ENCODE measurements at regions not wholly inside any gene's neighbourhood (a gene's known extent, or its start where the extent isn't known, plus 50 kb on each side); places are given as distances from the start of the nearest gene placed in this dataset.
"Not testable (repeated sequence)": the region's sequence is repeated elsewhere in the genome, so short reads cannot be mapped to it uniquely, and the experiment has no call there.

- DNase-seq (ENCODE audit: low read depth): no peak
Observed at GRCh38 chr7:85424298-85424697, 237.4 kb upstream of the SEMA3D start.

GRCh38 chr7:85423209-85423895, 236.5 kb upstream of the SEMA3D start:
- no peak for DNase-seq (ENCODE audit: low read depth)

- DNase-seq (ENCODE audit: low read depth): no peak
Observed at GRCh38 chr7:85415743-85416142, 228.9 kb upstream of the SEMA3D start.

GRCh38 chr7:85413718-85414117, 226.9 kb upstream of the SEMA3D start:
- no peak for DNase-seq (ENCODE audit: low read depth)

GRCh38 chr7:85412912-85413311, 226.1 kb upstream of the SEMA3D start:
- no peak for DNase-seq (ENCODE audit: low read depth)

DNA sequence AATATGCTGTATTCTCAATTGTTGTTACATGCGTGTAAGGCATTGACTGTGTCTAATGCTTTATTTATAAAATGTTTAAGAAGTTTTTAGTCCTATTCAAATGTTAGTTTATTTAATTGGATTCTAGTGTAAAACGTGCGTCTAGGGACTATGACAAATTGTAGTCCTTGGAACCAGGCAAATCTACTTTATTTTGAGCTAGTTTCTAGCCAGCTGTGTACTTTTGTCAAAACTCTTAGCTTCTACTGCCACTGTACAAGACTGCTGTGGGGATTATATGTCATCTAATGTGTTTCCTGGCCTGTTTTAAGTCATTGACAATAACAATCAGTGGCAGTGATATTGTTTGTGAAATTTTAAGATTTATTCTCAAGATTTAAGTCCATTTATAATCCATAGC, 220.5 kb upstream of the SEMA3D start:
- DNase-seq (ENCODE audit: low read depth): no peak

- DNase-seq (ENCODE audit: low read depth): no peak
Observed at GRCh38 chr7:85405016-85405902, 218.4 kb upstream of the SEMA3D start.

GRCh38 chr7:85396676-85397075, 209.8 kb upstream of the SEMA3D start:
- DNase-seq (ENCODE audit: low read depth): no peak

DNA sequence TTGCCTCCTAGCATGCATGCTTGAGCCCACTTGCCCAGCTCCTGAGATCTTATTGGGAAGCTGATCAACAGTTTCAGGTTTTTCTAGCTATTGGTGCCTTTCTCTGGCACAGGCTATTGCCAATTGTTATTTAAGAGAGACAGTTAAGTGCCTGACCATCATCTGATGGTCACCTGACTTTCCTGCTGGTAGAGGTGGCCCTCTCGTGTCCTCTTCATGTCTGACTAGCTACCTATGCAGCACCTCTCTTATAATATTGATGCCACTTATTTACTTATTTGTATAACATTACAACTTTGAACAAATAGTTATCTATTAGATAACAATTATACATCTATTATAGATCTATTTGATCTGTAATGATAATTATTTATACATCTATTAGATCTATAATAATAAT, 205.9 kb upstream of the SEMA3D start:
- DNase-seq (ENCODE audit: low read depth): no peak

GRCh38 chr7:85392326-85392725, 205.5 kb upstream of the SEMA3D start:
- DNase-seq (ENCODE audit: low read depth): no peak

- DNase-seq (ENCODE audit: low read depth): no peak
Observed at GRCh38 chr7:85386460-85386859, 199.6 kb upstream of the SEMA3D start.

- no peak for DNase-seq (ENCODE audit: low read depth)
Observed at GRCh38 chr7:85384392-85384791, 197.5 kb upstream of the SEMA3D start.

GRCh38 chr7:85381212-85381611, 194.4 kb upstream of the SEMA3D start:
- DNase-seq (ENCODE audit: low read depth): no peak

GRCh38 chr7:85376589-85376988, 189.7 kb upstream of the SEMA3D start:
- DNase-seq (ENCODE audit: low read depth): no peak

DNA sequence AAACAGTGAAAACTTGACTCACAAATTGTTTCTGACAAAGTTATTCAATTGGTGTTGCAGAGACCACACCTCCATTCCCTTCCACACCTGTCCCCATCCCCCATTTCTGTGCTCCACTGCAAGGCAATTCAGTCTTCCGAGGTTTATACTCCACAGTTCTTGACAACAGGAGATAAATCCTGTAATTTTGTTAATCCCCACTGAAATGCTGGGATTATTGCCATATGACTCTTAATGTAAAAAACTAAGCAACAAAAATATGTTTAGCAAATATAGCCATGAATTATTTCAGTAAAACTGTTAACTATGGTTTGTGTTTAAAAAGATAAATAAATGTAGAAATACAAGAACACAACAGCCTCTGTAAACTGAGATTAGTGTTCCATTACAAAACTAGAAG, 170.1 kb upstream of the SEMA3D start:
- no peak for DNase-seq (ENCODE audit: low read depth)

DNA sequence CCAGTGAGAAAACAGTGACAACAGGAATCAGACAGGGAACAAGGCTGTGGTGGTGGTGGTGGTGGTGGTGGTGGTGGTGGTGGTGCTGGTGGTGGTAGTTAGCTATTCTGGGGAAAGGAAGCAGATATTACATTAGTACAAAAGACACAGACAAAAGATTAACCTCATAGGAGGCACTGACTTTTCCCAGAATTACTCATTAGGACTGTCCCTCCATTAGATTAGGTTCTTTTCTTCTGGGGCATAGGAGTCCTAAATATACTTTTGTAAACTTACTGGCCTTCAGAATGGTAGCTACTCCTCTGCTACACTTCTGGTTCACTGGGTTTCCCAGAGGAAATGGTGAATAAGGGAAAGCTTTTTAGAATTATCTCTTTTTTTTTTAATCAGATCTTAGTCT, 156.6 kb upstream of the SEMA3D start:
- DNase-seq (ENCODE audit: low read depth): no peak

GRCh38 chr7:85342781-85343180, 155.9 kb upstream of the SEMA3D start:
- DNase-seq (ENCODE audit: low read depth): no peak

DNA sequence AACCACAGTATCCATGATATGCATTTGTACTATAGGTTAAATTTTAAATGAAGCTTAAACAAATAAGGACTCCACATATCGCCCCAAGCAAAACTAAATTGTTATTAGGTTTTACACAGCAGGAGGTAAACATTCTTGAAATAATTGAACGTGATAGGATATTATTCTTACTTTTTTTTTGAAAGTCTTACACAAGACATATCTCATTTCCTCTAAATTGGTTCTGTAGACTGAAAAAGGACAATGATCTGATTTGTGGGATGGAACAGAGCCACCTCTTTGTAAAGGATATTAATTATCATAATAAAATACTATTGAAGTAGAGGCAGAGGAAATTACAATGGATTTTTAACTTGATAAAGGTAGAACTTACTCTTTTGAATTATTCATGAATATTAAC, 155.1 kb upstream of the SEMA3D start:
- no peak for DNase-seq (ENCODE audit: low read depth)

- no peak for DNase-seq (ENCODE audit: low read depth)
Observed at GRCh38 chr7:85341121-85341520, 154.3 kb upstream of the SEMA3D start.

DNA sequence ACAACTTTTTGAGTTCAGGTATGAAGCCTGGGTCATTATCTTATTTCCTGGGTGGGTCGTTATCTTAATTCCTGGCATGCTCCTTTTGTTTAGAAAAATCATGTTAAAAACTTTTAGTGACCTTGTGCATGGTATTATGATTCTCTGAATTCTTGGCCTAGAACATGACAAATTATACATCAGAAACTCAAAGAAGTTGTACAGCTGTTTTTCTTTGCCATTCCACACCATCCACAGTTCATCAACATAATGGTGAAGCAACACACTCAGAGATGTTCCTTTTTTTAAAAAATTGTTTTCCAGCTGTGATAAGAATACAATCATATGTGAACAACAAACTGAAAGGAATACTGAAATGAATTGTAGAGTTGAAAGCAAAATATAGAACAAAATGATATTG, 149.2 kb upstream of the SEMA3D start:
- DNase-seq (ENCODE audit: low read depth): no peak

GRCh38 chr7:85335113-85335512, 148.3 kb upstream of the SEMA3D start:
- not testable (repeated sequence) for DNase-seq (ENCODE audit: low read depth)

- DNase-seq (ENCODE audit: low read depth): no peak
Observed at GRCh38 chr7:85328456-85328998, 141.7 kb upstream of the SEMA3D start.

GRCh38 chr7:85324145-85324799, 137.4 kb upstream of the SEMA3D start:
- no peak for DNase-seq (ENCODE audit: low read depth)

Measured in T follicular helper cell (primary cell).